NCI-H460 (cell line): ENCODE measurements at regions not wholly inside any gene's neighbourhood (a gene's known extent, or its start where the extent isn't known, plus 50 kb on each side); places are given as distances from the start of the nearest gene placed in this dataset.

ENCODE experiments used
- DNase-seq: peaks from one replicate; pipeline ENCODE4 v3.0.0-alpha.2; 2016; ENCODE audit warnings: low read depth; ENCODE audit errors: extremely low read depth

DNA sequence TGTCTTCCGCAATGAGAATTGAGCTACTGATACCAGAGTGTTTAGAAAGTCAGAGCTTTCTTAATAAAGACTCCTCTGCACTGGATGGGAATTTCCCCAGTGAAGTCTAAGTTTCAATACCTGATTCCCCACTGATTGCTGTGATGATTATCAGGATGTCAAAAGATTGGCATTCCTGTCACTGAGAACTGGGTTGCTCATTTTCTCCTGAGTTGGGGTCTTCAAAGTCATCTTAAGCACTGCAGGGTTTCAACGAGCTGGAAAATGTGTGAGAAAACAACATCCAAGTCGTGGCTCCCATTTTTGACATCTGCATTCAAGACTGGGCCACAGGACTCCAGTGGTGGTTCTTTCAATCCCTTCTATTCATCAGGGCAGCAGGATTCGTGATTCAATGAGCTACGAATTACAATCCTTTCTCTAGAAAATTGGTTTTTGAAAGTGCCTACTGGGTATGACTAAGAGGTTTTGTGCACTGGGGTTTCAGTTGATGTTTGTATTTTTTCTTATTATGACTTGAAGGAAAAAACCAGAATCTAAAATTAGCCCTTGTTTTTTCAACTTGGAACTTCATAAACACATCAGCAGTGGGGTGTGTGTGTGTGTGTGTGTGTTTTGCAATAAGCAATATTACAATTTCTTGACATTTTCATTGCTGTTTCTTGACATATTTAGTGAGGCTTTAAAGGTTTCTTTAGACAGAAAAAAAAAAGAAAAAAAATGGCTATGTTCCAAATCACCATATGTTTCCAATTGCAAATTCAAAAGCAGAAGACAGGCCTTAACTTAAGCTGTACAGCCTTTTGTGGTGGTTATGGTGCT, 233.0 kb downstream of the FAM76B start:
- no peak for DNase-seq

DNA sequence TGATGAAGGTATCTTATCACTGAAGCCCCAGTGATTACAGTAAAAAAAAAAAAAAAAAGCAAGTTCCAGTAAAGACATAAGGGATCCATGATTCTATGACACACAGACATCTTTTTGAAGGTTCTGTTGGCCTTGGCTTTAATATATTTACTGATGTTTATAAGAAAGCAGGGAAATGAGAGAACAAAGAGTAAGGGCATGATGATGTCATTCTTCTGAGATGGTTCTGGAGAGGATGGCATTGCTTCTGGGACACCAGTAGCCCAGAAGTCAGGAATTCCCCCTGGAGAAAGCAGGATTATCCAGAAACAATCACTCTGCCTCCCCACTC, 233.6 kb downstream of the FAM76B start:
- no peak for DNase-seq

DNA sequence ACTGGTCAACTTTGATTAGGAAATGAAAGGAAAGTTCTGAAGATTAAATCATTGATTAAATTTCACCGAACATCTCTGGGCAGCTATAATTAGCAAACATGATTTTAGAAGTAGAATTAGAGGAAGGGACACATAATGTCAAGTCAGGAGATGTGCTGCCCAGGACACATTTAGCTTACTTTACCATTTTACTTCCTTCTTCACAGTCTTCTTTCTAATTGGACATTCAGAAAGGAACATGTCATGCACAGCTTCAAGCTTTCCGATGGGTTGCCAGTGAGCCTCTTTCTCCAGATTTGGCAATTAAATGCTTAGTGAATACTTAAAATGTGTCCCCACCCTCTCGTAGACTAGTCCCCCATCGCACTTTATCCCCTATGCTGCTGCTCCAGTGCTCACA, 234.7 kb downstream of the FAM76B start:
- no peak for DNase-seq

DNA sequence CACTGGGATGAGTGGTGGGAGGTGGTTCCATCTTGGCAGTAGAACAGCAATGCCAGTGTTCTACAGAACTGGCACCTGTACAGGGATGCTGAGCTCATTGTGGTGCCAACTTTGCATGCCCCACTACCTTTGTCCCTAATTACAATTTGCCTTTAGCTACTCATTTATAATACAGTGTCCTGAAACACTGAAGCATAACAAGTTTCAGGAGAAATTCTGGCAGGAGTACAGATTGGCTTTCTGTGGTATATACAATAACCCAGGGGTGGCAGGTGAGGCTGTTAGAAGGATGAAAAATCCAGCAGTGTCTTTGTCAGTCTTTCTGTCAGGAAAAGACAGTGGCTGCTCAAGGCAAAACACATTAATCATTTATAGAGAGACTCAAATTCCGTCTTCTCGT, 240.3 kb downstream of the FAM76B start:
- DNase-seq: no peak

DNA sequence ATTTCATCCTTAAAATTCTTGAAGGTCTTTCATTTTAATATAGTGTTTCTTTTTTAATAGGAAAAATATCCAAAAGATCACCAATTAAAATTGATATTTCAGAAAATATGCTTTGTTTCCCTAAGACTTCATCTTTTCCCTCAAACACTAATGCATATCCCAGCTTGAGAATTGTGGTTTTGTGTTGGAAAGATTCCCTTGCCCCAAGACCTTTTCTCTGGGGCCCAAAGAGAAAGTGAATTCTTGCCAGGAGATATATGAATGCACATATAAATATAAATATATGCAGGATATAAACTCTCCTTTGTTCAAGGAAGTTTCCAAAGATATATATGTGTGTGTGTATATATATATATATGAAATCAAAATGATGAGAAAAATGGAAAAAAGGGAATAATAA, 241.2 kb downstream of the FAM76B start:
- DNase-seq: no peak

DNA sequence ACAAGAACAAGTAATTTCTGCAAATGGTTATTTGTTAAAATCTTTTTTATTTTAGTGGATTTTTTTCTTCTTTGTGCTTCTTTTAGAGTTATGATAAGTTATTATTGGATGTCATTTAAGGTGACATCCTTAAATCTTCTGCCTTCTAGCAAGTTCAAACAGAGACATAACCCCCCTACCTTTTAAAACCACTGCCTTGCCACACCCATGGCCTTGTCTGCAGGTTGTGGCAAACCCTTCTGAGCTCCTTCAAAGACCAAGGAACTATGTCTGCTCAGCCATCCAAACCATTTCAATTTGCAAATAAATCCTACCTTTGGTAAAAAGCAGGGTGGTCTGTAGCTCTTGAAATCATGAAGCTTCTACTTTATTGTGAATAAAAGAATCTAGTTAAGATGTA, 241.6 kb downstream of the FAM76B start:
- no peak for DNase-seq

DNA sequence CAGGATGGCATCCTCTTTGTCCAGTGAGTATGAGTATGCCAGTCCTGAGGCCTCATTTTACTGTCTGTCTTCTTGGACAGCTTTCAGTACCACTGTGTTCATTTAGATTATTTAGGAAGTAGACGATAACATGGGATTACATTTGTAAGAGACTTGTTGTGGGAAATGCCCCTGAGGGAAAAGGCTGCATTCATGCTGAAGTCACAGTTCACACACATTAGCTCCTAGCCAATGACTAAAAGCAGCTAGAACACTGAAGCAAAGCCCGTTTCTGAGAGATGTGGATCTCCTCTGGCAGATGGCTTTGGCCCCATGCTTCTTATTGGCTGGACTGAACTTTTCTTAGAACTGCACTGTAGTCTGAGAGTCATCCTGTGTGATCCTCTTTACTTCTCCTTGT, 242.4 kb downstream of the FAM76B start:
- DNase-seq: no peak

DNA sequence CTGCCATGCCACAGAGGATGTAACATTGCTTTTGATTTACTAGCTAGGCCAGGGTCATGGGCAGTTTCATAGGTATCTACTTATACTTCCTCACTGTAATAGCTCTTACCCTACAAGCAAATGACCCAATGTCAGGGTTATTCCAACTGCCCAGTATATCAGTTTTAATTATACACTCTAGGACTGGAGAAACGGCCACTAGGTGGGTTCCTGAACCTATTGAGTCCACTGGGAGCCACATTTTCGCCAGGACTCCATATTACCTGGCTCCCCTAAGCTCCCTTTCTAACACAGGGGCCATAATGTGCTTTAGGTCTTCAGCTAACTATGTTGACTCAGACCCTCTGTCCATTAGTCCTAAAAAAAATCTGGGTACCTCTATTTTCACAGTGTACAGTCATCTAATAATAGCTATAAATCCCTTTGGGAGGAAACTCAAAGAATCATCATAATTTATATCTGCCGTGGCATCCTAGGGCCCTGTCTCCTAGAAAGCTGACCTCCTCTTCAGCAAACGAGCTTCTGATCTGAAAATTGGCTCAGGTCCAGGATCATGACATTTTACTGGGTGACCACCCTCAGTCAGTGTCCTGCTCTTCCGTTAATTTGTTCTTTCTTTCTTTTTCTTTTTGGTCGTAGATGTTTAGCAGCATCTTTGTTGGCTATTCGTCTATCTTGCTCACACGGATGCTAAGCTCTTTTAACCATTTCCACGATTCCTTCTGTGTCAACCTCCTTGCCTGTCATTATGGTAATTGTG, 244.3 kb downstream of the FAM76B start:
- no peak for DNase-seq

DNA sequence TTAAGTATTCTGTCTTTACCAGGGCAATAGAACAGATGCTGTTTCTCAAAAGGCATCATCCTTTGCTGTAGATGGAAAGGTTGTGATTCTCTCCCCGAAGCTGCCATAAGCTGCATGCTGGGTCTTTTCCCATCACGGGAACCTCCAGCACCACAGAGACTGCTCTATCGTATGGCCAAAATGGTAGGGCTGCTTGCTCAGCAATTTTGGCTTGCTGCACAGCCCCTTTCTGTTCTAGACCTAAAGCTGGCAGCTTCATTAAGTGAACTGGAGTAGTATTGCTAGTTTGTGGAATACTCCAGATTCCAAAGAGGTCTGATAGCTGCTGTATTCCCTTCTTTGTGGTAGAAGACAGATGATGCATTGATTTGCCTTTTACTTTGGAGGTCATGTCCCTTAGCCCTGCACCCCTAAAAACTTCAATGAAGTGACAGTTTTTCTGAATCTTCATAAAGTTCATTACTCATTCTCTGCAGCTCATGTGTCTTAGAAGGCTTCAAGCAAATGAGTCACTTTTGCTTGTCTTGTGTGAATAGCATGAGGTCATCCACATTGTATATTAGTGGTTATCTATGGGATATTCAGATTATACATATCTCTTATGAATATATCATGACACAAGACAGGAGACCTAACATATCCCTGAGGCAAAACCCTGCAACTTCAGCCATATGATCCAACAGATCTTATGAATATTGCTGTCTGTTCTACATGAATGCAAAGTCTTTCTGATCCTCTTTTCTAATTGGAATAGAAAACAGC, 245.3 kb downstream of the FAM76B start:
- no peak for DNase-seq

DNA sequence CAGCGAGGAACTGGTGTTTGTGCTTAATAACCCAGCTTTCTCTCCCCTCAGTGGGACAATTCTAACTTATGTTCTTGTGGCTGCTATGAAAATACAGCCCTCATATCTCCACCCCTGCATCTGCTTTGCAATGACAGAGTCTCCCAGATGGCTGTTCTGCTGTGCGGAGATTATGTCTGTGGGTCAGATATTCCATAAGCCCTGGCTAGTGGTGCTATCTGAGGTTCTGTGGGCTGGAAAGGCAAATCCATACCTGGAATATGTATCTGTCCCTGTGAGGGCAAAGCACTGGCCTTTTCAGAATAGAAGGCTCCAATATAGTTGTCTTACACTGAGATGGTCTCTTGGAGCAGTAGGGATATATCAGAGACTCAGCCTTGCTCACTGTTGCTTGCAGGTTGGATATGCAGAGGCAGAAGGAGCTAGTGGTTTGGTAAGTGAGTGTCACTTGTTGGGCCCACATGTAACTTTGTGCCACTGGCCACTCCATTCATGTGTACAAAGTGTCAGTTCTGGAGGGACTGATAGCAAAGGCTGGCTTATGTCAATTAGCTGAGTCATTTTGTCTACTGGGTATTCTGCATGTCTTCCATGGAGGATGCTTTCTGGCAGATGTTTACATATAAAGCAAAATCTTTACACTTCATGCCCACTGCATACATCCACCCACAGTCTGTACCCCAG, 246.6 kb downstream of the FAM76B start:
- no peak for DNase-seq

DNA sequence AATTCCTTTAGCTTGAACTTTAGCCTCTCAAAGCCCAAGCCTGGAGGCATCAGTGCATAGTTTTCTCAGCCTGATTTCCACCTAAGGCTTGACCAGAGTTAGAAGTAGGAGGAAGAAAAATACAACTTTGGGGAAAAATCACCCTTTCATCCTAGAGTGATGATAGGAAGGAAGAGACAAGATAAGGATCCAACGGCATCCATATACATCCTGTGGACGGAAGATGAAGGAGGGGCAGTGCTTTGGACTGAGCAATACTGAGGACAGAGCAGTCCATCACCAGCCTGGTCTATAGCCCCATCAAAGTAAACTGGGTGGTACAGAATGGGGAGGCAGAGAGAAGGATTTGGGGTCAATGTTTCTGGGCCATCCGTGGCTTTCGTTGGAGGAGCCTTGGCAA, 247.9 kb downstream of the FAM76B start:
- DNase-seq: no peak

DNA sequence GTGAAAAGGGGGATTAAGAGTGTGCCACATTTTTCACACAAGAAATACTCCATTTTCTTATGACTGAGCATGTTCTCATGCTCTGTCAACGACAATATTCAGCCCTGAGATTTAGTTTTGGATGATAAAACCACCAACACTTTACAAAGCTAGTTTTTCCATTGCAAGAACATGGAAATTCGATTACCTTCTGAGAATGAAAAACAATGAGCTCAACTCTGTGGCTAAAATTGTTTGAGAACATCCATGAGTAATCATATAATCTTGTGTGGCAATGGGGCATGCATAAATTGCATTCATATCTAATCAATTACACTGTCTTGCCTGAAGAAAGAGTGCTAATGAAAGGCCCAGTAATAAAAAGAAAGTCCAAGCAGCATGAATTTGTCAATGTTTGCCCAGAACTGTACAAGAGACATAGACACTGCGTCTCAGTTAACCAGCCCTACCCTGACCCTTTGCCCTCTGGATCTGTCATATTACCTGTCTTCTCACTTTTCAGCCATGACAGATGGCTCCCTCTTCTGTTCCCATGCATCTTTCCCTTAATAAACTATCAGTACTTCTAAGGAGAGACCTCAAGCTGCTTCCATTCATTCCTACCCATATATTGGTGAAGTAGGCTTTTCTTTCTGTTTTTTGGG, 253.4 kb downstream of the FAM76B start:
- no peak for DNase-seq

DNA sequence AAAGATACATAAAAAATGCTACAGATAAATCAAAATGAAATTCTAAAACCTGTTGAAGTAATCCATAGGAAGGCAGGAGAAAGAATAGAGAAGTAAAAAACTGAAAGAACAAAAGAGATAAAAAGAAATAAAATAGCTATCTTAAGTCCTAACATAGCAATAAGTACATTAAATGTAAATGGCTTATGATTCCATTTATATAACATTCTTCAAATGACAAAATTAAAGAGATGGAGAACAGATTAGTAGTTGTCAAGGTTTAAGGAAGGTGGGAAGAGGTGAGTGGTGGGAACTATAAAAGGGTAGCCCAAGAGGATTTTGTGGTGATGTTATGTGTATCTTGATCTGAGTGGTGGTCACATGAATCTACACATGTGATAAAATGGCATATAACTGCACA, 254.8 kb downstream of the FAM76B start:
- no peak for DNase-seq

DNA sequence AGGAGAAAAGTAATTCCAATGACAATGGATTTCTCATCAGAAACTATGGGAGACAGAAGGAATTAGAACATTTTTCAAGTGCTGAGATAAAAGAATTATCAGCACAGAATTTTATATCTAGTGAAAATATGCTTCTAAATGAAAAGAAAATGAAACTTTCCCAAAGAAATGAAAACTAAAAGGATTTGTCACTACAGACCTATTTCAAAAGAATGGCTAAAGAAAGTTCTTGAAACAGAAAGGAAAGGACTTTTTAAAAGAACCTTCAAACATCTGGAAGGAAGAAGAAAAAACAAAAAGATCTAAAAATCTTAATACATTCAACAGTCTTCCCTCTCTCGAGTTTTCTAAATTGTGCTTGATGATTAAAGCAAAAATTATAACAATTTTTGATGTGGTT, 255.4 kb downstream of the FAM76B start:
- DNase-seq: no peak

DNA sequence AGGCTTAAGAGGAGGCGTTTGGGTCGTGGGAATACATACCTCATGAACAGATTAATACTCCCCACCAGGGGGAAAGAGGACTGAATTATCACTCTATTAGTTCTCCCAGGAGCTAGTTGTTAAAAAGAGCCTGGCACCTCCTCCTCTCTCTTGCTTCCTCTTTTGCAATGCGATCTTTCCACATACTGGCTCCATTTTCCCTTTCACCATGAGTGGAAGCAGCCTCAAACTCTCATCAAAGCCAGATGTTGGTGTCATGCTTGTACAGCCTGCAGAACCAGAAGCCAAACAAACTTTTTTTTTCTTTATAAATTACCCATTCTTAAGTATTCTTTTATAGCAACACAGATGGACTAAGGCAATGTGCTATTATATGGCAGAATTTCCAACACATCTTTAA, 258.5 kb downstream of the FAM76B start:
- DNase-seq: no peak

DNA sequence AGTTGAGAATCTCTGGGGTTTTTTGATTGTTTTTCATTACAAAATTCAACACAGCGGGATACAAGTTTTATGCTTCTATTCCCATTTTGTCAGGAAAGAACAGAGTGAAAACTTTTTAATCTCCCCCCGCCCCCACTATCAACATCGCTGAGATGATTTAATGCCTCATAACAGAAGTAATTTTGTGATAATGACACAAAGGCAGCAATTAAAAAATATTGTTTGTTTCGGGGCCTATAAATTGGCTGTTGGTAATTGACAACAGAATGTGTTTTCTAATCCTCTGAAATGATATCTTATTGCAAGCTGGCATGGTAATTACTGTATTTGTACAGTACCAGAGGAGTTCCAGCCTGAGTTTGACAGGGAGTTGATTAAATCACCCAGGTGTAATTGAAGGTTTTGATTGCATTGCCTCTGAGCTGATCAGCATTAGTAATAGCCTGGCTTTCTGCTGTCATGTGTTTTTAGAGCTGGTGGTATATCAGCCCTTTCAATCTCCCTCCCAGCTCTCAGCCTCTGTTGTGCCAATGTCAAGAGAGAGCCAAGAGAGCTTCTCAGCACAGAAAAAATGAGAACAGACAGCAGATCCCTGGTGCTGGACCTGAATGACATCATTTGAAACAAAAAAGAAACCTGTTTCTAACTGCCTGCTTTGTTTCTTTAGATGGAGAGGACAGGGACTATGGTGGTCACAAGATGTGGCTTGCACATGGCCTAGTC, 265.1 kb downstream of the FAM76B start:
- no peak for DNase-seq

DNA sequence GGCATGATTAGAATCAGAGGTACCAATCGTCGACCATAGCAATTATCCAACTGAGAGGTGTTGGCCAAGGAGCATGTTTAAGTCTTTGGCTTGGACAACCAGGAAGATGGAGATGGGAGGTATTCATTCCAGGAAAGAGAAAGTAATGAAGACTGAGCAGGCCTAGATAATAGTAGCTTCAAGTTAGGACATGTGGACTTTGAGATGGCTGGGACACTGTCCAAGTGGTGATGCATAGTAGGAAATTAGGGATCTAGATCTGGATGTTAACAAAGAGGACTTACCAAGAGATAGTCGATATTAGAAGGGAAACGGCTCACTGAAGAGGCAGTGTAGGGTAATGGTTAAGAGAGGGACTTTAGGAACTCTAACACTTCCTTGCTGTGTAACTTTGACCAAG, 266.7 kb downstream of the FAM76B start:
- no peak for DNase-seq

DNA sequence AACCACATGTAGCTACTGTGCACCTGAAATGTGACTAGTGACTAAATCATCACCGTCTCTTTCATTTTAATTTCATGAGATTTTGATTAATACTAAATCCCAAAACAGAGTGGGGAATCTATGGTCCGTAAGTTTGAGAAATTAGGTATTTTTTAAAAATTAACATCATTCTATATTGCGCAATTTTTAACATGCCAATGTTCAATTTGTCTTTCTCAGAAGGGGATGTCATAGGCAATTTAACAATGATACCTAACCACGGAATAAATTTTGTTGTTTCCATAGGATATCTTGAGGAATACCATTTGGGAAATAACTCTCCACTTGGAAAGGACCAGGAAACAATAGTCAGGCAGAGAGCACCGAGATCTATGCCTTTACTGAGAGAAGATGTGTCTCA, 267.7 kb downstream of the FAM76B start:
- DNase-seq: no peak

DNA sequence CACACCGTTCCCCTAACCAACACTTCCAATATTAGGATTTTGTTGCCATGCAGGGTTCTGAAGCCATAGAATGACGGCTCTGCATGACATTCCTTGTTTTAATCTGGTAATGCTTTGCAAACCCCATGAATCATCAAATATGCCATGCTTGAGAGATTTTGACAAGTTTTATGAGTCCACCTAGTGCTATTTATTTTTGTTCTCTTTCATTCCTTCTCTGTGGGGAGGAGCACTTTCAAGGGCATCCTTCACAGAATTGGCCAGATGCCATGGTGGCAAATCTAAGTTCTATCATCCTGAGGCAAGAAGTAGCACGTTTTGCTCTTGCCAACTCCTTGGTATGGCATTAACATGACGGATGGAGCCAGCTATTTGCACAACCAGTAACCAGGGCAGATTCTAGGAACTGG, 268.4 kb downstream of the FAM76B start:
- peak; percentile 74 for DNase-seq
